Testis (tissue), 2 donors: ENCODE measurements at regions not wholly inside any gene's neighbourhood (a gene's known extent, or its start where the extent isn't known, plus 50 kb on each side); places are given as distances from the start of the nearest gene placed in this dataset.

Experiments used
- CTCF ChIP-seq, 3 experiments: fragments of 450-650 bp in 2 of 3; fragments of 200-600 bp in 1 of 3; sonication (generic) in 1 of 3; IDR thresholded peaks; one replicate each; pipeline ENCODE4 v1.5.1; 2016 to 2019; ENCODE audit warnings: antibody characterized with exemption in 3 of 3, mild to moderate bottlenecking in 2 of 3, moderate library complexity in 1 of 3
- POLR2A ChIP-seq: fragments of 450-650 bp; IDR thresholded peaks from one replicate; pipeline ENCODE4 v1.6.1; 2017; ENCODE audit warnings: antibody characterized with exemption, mild to moderate bottlenecking, moderate library complexity

GRCh38 chr21:16370186-16370585, 640.4 kb downstream of the USP25 start:
- TF ChIP-seq CTCF (IDR thresholded peaks at IDR 0.05) (no peak), POLR2A (no peak)
